Hepatocyte (in vitro differentiated cells): ENCODE measurements at regions not wholly inside any gene's neighbourhood (a gene's known extent, or its start where the extent isn't known, plus 50 kb on each side); places are given as distances from the start of the nearest gene placed in this dataset.

ENCODE experiments used
- DNase-seq: peaks from one replicate; pipeline ENCODE4 v3.0.0-alpha.2; 2016; ENCODE audit warnings: low spot score
- H2AFZ ChIP-seq: fragments of 200-600 bp; sonication (generic); 2 replicates; pipeline ENCODE4 v1.6.0; 2016; ENCODE audit warnings: antibody characterized with exemption, mild to moderate bottlenecking
- H3K27ac ChIP-seq: fragments of 200-600 bp; sonication (generic); 2 replicates; pipeline ENCODE4 v1.5.1; 2016; ENCODE audit warnings: mild to moderate bottlenecking
- H3K27me3 ChIP-seq: fragments of 200-600 bp; sonication (generic); 2 replicates; pipeline ENCODE4 v1.6.1; 2016
- H3K36me3 ChIP-seq: fragments of 200-600 bp; sonication (generic); replicated peaks from 2 replicates; pipeline ENCODE4 v1.5.1; 2016; ENCODE audit warnings: low read depth; ENCODE audit not compliant: insufficient read depth
- H3K4me1 ChIP-seq: fragments of 200-600 bp; sonication (generic); 2 replicates; pipeline ENCODE4 v1.5.1; 2016; ENCODE audit warnings: mild to moderate bottlenecking, moderate library complexity; ENCODE audit not compliant: insufficient read depth
- H3K4me2 ChIP-seq: fragments of 200-600 bp; sonication (generic); 2 replicates; pipeline ENCODE4 v1.6.0; 2016
- H3K4me3 ChIP-seq: fragments of 200-600 bp; sonication (generic); 2 replicates; pipeline ENCODE4 v1.5.1; 2016; ENCODE audit warnings: mild to moderate bottlenecking
- H3K79me2 ChIP-seq: fragments of 200-600 bp; sonication (generic); 2 replicates; pipeline ENCODE4 v1.6.0; 2017; ENCODE audit warnings: mild to moderate bottlenecking
- H3K9me2 ChIP-seq: fragments of 200-600 bp; sonication (generic); replicated peaks from 2 replicates; pipeline ENCODE4 v1.6.0; 2017; ENCODE audit warnings: mild to moderate bottlenecking; ENCODE audit not compliant: insufficient read depth
- H3K9me3 ChIP-seq: fragments of 200-600 bp; sonication (generic); 2 replicates; pipeline ENCODE4 v1.5.1; 2016; ENCODE audit warnings: low read depth, mild to moderate bottlenecking
- H4K20me1 ChIP-seq: fragments of 200-600 bp; sonication (generic); 2 replicates; pipeline ENCODE4 v1.6.0; 2016; ENCODE audit warnings: mild to moderate bottlenecking; ENCODE audit not compliant: insufficient read depth, poor library complexity, severe bottlenecking
- CTCF ChIP-seq: fragments of 200-600 bp; sonication (generic); IDR thresholded peaks from 2 replicates; pipeline ENCODE4 v1.5.1; 2016; ENCODE audit warnings: antibody characterized with exemption, mild to moderate bottlenecking; ENCODE audit not compliant: poor library complexity
- EZH2 ChIP-seq: fragments of 200-600 bp; sonication (generic); IDR thresholded peaks from 2 replicates; pipeline ENCODE4 v1.6.1; 2016; ENCODE audit warnings: antibody characterized with exemption, mild to moderate bottlenecking, borderline replicate concordance
- EZH2phosphoT487 ChIP-seq: fragments of 200-600 bp; sonication (generic); IDR thresholded peaks from one replicate; pipeline ENCODE4 v1.6.1; 2018; ENCODE audit warnings: antibody characterized with exemption, mild to moderate bottlenecking, low read depth, moderate library complexity; ENCODE audit not compliant: unreplicated experiment, severe bottlenecking
- WGBS: methylation state at CpG from one replicate; pipeline ENCODE4 v1.1.6; 2016; ENCODE audit warnings: low lambda C conversion rate; ENCODE audit errors: missing lambda C conversion rate; 5-methylcytosine and 5-hydroxymethylcytosine counted together

GRCh38 chr5:24177821-24178220, 467.0 kb downstream of the CDH10 start:
- no peaks in the 10 kb centered on the region for H3K9me3 ChIP-seq
- no peaks in the 10 kb centered on the region for H3K9me2 ChIP-seq
- no peak overlapping the region for H3K4me3 ChIP-seq
- 89% methylated on average over 4 of the region's 4 CpGs for WGBS
- no peaks in the 10 kb centered on the region for H3K79me2 ChIP-seq
- H3K27ac ChIP-seq: no peak overlapping the region
- TF ChIP-seq CTCF: no peak
- no peak for TF ChIP-seq EZH2phosphoT487
- no peak for TF ChIP-seq EZH2
- H3K4me1 ChIP-seq: no peaks in the 10 kb centered on the region
- DNase-seq: no peak
- no peak overlapping the region for H3K4me2 ChIP-seq
- H3K27me3 ChIP-seq: no peaks in the 10 kb centered on the region
- no peak overlapping the region for H2AFZ ChIP-seq
- H4K20me1 ChIP-seq: no peaks in the 10 kb centered on the region
- no peaks in the 10 kb centered on the region for H3K36me3 ChIP-seq

GRCh38 chr5:24183981-24184380, 460.8 kb downstream of the CDH10 start:
- no peaks in the 10 kb centered on the region for H3K79me2 ChIP-seq
- H3K36me3 ChIP-seq: no peaks in the 10 kb centered on the region
- no peaks in the 10 kb centered on the region for H3K4me1 ChIP-seq
- DNase-seq: no peak
- H3K9me2 ChIP-seq: no peaks in the 10 kb centered on the region
- no peak overlapping the region for H3K4me2 ChIP-seq
- WGBS: 96% methylated on average over 2 of the region's 2 CpGs
- no peaks in the 10 kb centered on the region for H3K27me3 ChIP-seq
- no peak overlapping the region for H2AFZ ChIP-seq
- no peak overlapping the region for H3K4me3 ChIP-seq
- TF ChIP-seq EZH2phosphoT487 (no peak), EZH2 (no peak), CTCF (no peak)
- H3K27ac ChIP-seq: no peak overlapping the region
- no peaks in the 10 kb centered on the region for H3K9me3 ChIP-seq
- H4K20me1 ChIP-seq: no peaks in the 10 kb centered on the region

- no peak for DNase-seq
- Histone ChIP-seq H3K9me2 (no peaks in the 10 kb centered on the region), H3K4me2 (no peak overlapping the region), H3K27me3 (no peaks in the 10 kb centered on the region), H3K4me1 (no peaks in the 10 kb centered on the region), H3K27ac (no peak overlapping the region), H3K36me3 (no peaks in the 10 kb centered on the region), H2AFZ (no peak overlapping the region), H3K79me2 (no peaks in the 10 kb centered on the region), H4K20me1 (no peaks in the 10 kb centered on the region), H3K4me3 (no peak overlapping the region), H3K9me3 (no peaks in the 10 kb centered on the region)
- TF ChIP-seq EZH2phosphoT487 (no peak), CTCF (no peak), EZH2 (no peak)
- WGBS: 91% methylated on average over 7 of the region's 7 CpGs
Observed at GRCh38 chr5:24188216-24188925, 456.4 kb downstream of the CDH10 start.
